Central memory CD8-positive, alpha-beta T cell (primary cell): ENCODE measurements at regions not wholly inside any gene's neighbourhood (a gene's known extent, or its start where the extent isn't known, plus 50 kb on each side); places are given as distances from the start of the nearest gene placed in this dataset.

Experiments
- ATAC-seq: fragments of 150-1000 bp; cut with Tn5 transposase; replicated peaks from 2 replicates; pipeline ENCODE4 v1.10.0; 2022; ENCODE audit warnings: mild to moderate bottlenecking, moderate FRiP score, moderate number of reproducible peaks; ENCODE audit not compliant: poor library complexity, severe bottlenecking; ENCODE audit errors: extremely low read depth
- DNase-seq, 2 donors: peaks; one replicate each; pipeline ENCODE4 v3.0.0; 2021; ENCODE audit warnings: low spot score in 2 of 2
- H3K27ac Mint-ChIP-seq: one replicate; pipeline ENCODE4 v1.8.0; 2022; ENCODE audit warnings: low read depth, mild to moderate bottlenecking, moderate library complexity, mixed read lengths
- H3K27me3 Mint-ChIP-seq: one replicate; pipeline ENCODE4 v1.8.0; 2022; ENCODE audit warnings: mixed read lengths
- H3K36me3 Mint-ChIP-seq: one replicate; pipeline ENCODE4 v1.8.0; 2022; ENCODE audit warnings: mild to moderate bottlenecking, moderate library complexity, mixed read lengths; ENCODE audit not compliant: insufficient read depth
- H3K4me1 Mint-ChIP-seq: one replicate; pipeline ENCODE4 v1.8.0; 2022; ENCODE audit warnings: mixed read lengths
- H3K4me3 Mint-ChIP-seq: one replicate; pipeline ENCODE4 v1.8.0; 2022; ENCODE audit warnings: mild to moderate bottlenecking, moderate library complexity, mixed read lengths
- H3K9me3 Mint-ChIP-seq: one replicate; pipeline ENCODE4 v1.8.0; 2022; ENCODE audit warnings: mixed read lengths

GRCh38 chr11:96447208-96448110 is 57.6 kb downstream of the JRKL start:
- no peaks in the 10 kb centered on the region for H3K4me1 Mint-ChIP-seq
- DNase-seq (no peak), ATAC-seq (no peak)
- no peak overlapping the region for H3K27ac Mint-ChIP-seq
- peaks cover 41% of the 10 kb centered on the region for H3K27me3 Mint-ChIP-seq
- no peak overlapping the region for H3K4me3 Mint-ChIP-seq
- no peaks in the 10 kb centered on the region for H3K9me3 Mint-ChIP-seq
- no peaks in the 10 kb centered on the region for H3K36me3 Mint-ChIP-seq

GRCh38 chr11:96448225-96448624 is 58.4 kb downstream of the JRKL start:
- H3K4me3 Mint-ChIP-seq, result no peak overlapping the region
- no peaks in the 10 kb centered on the region for H3K4me1 Mint-ChIP-seq
- H3K9me3 Mint-ChIP-seq, result no peaks in the 10 kb centered on the region
- no peak for ATAC-seq
- H3K27ac Mint-ChIP-seq, result no peak overlapping the region
- no peaks in the 10 kb centered on the region for H3K36me3 Mint-ChIP-seq
- peaks cover 34% of the 10 kb centered on the region for H3K27me3 Mint-ChIP-seq
- no peak for DNase-seq

GRCh38 chr11:96456111-96456510 is 66.3 kb downstream of the JRKL start:
- H3K4me3 Mint-ChIP-seq, result no peak overlapping the region
- no peak overlapping the region for H3K27ac Mint-ChIP-seq
- ATAC-seq, result no peak
- no peaks in the 10 kb centered on the region for H3K4me1 Mint-ChIP-seq
- H3K9me3 Mint-ChIP-seq, result no peaks in the 10 kb centered on the region
- H3K36me3 Mint-ChIP-seq, result no peaks in the 10 kb centered on the region
- H3K27me3 Mint-ChIP-seq, result peaks cover 36% of the 10 kb centered on the region
- no peak for DNase-seq

GRCh38 chr11:96459751-96460150 is 69.9 kb downstream of the JRKL start:
- H3K36me3 Mint-ChIP-seq, result peaks cover 1% of the 10 kb centered on the region
- ATAC-seq (no peak), DNase-seq (no peak)
- no peaks in the 10 kb centered on the region for H3K9me3 Mint-ChIP-seq
- no peak overlapping the region for H3K4me3 Mint-ChIP-seq
- no peak overlapping the region for H3K27ac Mint-ChIP-seq
- no peaks in the 10 kb centered on the region for H3K4me1 Mint-ChIP-seq
- H3K27me3 Mint-ChIP-seq, result peaks cover 49% of the 10 kb centered on the region

GRCh38 chr11:96461871-96462270 is 72.1 kb downstream of the JRKL start:
- no peak for DNase-seq
- H3K9me3 Mint-ChIP-seq, result no peaks in the 10 kb centered on the region
- H3K36me3 Mint-ChIP-seq, result peaks cover 1% of the 10 kb centered on the region
- H3K4me1 Mint-ChIP-seq, result no peaks in the 10 kb centered on the region
- H3K27me3 Mint-ChIP-seq, result peaks cover 49% of the 10 kb centered on the region
- no peak for ATAC-seq
- no peak overlapping the region for H3K27ac Mint-ChIP-seq
- no peak overlapping the region for H3K4me3 Mint-ChIP-seq

- Mint-ChIP-seq H3K4me1 (no peaks in the 10 kb centered on the region), H3K4me3 (peak overlapping the region; percentile 61), H3K27ac (no peak overlapping the region), H3K36me3 (peaks cover 1% of the 10 kb centered on the region), H3K9me3 (no peaks in the 10 kb centered on the region), H3K27me3 (peaks cover 26% of the 10 kb centered on the region)
- DNase-seq (no peak), ATAC-seq (peak; percentile 70)
Observed at GRCh38 chr11:96464700-96465307, 75.0 kb downstream of the JRKL start.

GRCh38 chr11:96465512-96465911 is 75.7 kb downstream of the JRKL start:
- peaks cover 1% of the 10 kb centered on the region for H3K36me3 Mint-ChIP-seq
- no peak for ATAC-seq
- H3K4me3 Mint-ChIP-seq, result no peak overlapping the region
- no peaks in the 10 kb centered on the region for H3K4me1 Mint-ChIP-seq
- no peak for DNase-seq
- no peak overlapping the region for H3K27ac Mint-ChIP-seq
- peaks cover 19% of the 10 kb centered on the region for H3K27me3 Mint-ChIP-seq
- H3K9me3 Mint-ChIP-seq, result no peaks in the 10 kb centered on the region

- no peak for ATAC-seq
- Mint-ChIP-seq H3K27ac (no peak overlapping the region), H3K27me3 (peaks cover 9% of the 10 kb centered on the region), H3K4me3 (no peak overlapping the region), H3K4me1 (no peaks in the 10 kb centered on the region), H3K9me3 (no peaks in the 10 kb centered on the region), H3K36me3 (peaks cover 1% of the 10 kb centered on the region)
- DNase-seq, result no peak
Observed at GRCh38 chr11:96466607-96467006, 76.8 kb downstream of the JRKL start.

- peaks cover 17% of the 10 kb centered on the region for H3K27me3 Mint-ChIP-seq
- peaks cover 1% of the 10 kb centered on the region for H3K9me3 Mint-ChIP-seq
- ATAC-seq, result no peak
- H3K36me3 Mint-ChIP-seq, result no peaks in the 10 kb centered on the region
- no peak overlapping the region for H3K27ac Mint-ChIP-seq
- no peak overlapping the region for H3K4me3 Mint-ChIP-seq
- no peaks in the 10 kb centered on the region for H3K4me1 Mint-ChIP-seq
- DNase-seq, result no peak
Observed at GRCh38 chr11:96469776-96470175, 80.0 kb downstream of the JRKL start.

- no peak overlapping the region for H3K4me3 Mint-ChIP-seq
- H3K36me3 Mint-ChIP-seq, result no peaks in the 10 kb centered on the region
- H3K9me3 Mint-ChIP-seq, result peaks cover 4% of the 10 kb centered on the region
- ATAC-seq (no peak), DNase-seq (no peak)
- peaks cover 24% of the 10 kb centered on the region for H3K27me3 Mint-ChIP-seq
- no peak overlapping the region for H3K27ac Mint-ChIP-seq
- no peaks in the 10 kb centered on the region for H3K4me1 Mint-ChIP-seq
Observed at GRCh38 chr11:96470521-96470920, 80.7 kb downstream of the JRKL start.

GRCh38 chr11:96472085-96472484 is 82.3 kb downstream of the JRKL start:
- no peak for DNase-seq
- Mint-ChIP-seq H3K4me3 (no peak overlapping the region), H3K4me1 (no peaks in the 10 kb centered on the region), H3K9me3 (peaks cover 4% of the 10 kb centered on the region), H3K27ac (no peak overlapping the region), H3K27me3 (peaks cover 29% of the 10 kb centered on the region), H3K36me3 (peaks cover 2% of the 10 kb centered on the region)
- no peak for ATAC-seq

- Mint-ChIP-seq H3K27me3 (peaks cover 29% of the 10 kb centered on the region), H3K4me1 (no peaks in the 10 kb centered on the region), H3K9me3 (peaks cover 4% of the 10 kb centered on the region), H3K4me3 (no peak overlapping the region), H3K27ac (no peak overlapping the region), H3K36me3 (peaks cover 2% of the 10 kb centered on the region)
- ATAC-seq (no peak), DNase-seq (no peak)
Observed at GRCh38 chr11:96474263-96474662, 84.5 kb downstream of the JRKL start.

GRCh38 chr11:96481204-96481603 is 91.4 kb downstream of the JRKL start:
- Mint-ChIP-seq H3K9me3 (no peaks in the 10 kb centered on the region), H3K4me1 (no peaks in the 10 kb centered on the region), H3K27me3 (peaks cover 34% of the 10 kb centered on the region), H3K27ac (no peak overlapping the region), H3K36me3 (peaks cover 2% of the 10 kb centered on the region), H3K4me3 (no peak overlapping the region)
- no peak for ATAC-seq
- DNase-seq, result no peak
